Chondrocyte (in vitro differentiated cells): ENCODE measurements at regions not wholly inside any gene's neighbourhood (a gene's known extent, or its start where the extent isn't known, plus 50 kb on each side); places are given as distances from the start of the nearest gene placed in this dataset.

ENCODE experiments used
- DNase-seq: peaks from one replicate; pipeline ENCODE4 v3.0.0; 2021; ENCODE audit warnings: mixed read lengths, low spot score
- H3K27ac Mint-ChIP-seq: one replicate; pipeline ENCODE4 v1.8.0; 2021; ENCODE audit warnings: mild to moderate bottlenecking, moderate library complexity, mixed read lengths; ENCODE audit not compliant: unreplicated experiment
- H3K27me3 Mint-ChIP-seq: 2 replicates; pipeline ENCODE4 v1.8.0; 2021; ENCODE audit warnings: low read depth, mixed read lengths
- H3K36me3 Mint-ChIP-seq: 2 replicates; pipeline ENCODE4 v1.8.0; 2021; ENCODE audit warnings: low read depth, mixed read lengths
- H3K4me1 Mint-ChIP-seq: 2 replicates; pipeline ENCODE4 v1.8.0; 2021; ENCODE audit warnings: low read depth, mild to moderate bottlenecking, mixed read lengths
- H3K4me3 Mint-ChIP-seq: one replicate; pipeline ENCODE4 v1.8.0; 2021; ENCODE audit warnings: mild to moderate bottlenecking, moderate library complexity, mixed read lengths; ENCODE audit not compliant: unreplicated experiment
- H3K9me3 Mint-ChIP-seq: 2 replicates; pipeline ENCODE4 v1.8.0; 2021; ENCODE audit warnings: low read depth, mixed read lengths
- CTCF ChIP-seq: fragments of 200-600 bp; sonication (generic); IDR thresholded peaks from 2 replicates; pipeline ENCODE4 v1.5.0; 2021; ENCODE audit warnings: antibody characterized with exemption, mild to moderate bottlenecking, moderate library complexity

DNA sequence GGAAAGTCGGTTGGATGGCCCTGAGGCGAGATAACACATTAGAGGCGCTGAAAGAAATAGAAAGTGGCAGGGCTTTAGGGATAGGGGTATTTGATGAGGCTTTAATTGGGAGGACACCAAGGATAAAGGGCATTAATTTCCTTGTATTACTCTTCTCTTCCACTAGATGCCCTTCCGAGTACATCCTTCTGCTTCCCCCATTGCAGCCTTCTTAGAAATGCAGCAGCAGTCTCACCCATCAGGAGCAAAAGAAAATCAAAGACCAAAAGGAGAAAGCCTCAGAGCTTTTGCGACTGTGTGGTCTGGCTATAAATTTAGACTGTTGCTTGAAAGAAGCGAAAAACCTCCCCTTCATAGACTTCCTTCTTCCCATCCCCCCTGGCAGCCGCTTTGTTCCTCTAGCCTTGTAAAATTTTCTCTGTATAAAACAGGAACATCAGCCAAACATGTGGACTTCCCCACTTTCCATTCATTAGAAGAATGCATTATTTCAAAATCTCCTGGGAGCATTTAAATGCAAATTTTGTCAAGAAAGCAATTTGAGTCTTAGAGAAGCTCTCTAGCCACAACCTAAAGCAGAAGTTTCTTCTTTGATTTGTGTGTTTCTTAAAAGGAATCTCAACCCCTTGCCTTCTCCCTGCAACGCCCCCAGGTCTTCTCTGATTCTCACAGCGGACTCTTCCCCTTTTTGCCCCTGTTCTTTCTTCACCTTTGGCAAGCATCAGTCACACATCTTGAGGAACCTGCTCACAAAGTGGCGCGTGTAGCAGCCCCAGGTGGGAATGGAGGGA lies 76.6 kb downstream of the NDUFS5 start:
- no peak overlapping the region for H3K4me3 Mint-ChIP-seq
- no peaks in the 10 kb centered on the region for H3K9me3 Mint-ChIP-seq
- peaks cover 37% of the 10 kb centered on the region for H3K4me1 Mint-ChIP-seq
- H3K27me3 Mint-ChIP-seq: no peaks in the 10 kb centered on the region
- no peak for DNase-seq
- no peaks in the 10 kb centered on the region for H3K36me3 Mint-ChIP-seq
- TF ChIP-seq CTCF: peak; percentile 89
- H3K27ac Mint-ChIP-seq: peak overlapping the region; percentile 95

DNA sequence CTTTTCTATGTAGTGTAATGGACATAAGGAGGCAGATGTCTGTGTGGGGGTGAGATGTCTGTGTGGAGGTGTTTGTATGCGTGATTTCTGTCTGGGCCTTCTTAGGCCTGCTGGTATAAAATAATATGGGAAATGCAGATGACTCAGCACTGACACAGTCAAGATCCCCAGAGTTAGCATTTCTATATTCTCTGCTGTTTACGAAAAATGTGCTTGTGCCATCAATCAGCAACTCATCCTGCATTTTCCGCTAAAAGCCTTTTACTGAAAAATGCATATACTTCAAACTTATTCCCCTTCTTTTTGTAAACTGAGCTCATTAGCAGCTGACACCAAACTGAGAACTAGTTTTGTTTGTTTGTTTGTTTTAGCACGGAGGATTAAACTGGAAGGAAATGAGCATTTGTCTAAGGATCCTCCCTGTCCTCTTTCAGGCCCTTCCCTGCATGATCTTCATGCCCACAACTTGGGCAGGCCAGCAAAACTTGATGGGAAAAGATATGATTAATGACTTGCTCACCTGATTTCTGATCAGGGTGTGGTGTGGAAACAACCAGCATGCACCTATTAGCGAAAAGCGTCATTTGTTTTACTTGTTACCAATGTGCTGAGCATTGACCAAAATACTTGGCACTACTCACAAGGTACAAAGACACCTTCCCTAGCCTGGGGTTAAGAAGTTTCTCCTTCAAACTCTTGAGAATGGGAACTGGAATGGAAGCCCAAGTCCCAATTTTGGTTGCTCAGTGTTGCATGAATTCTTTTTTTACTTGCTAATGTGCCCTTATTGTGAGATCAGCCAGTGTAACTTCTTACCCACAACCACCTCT lies 77.4 kb downstream of the NDUFS5 start:
- TF ChIP-seq CTCF: no peak
- Mint-ChIP-seq H3K9me3 (no peaks in the 10 kb centered on the region), H3K27ac (peak overlapping the region; percentile 95), H3K4me3 (peak overlapping the region; percentile 75), H3K4me1 (peaks cover 35% of the 10 kb centered on the region), H3K36me3 (no peaks in the 10 kb centered on the region), H3K27me3 (no peaks in the 10 kb centered on the region)
- no peak for DNase-seq

- Mint-ChIP-seq H3K27me3 (no peaks in the 10 kb centered on the region), H3K9me3 (no peaks in the 10 kb centered on the region), H3K27ac (peak overlapping the region; percentile 95), H3K4me3 (peak overlapping the region; percentile 75), H3K4me1 (peaks cover 31% of the 10 kb centered on the region), H3K36me3 (no peaks in the 10 kb centered on the region)
- TF ChIP-seq CTCF: no peak
- DNase-seq: no peak
Observed at GRCh38 chr1:39104158-39105060, 78.3 kb downstream of the NDUFS5 start.

DNA sequence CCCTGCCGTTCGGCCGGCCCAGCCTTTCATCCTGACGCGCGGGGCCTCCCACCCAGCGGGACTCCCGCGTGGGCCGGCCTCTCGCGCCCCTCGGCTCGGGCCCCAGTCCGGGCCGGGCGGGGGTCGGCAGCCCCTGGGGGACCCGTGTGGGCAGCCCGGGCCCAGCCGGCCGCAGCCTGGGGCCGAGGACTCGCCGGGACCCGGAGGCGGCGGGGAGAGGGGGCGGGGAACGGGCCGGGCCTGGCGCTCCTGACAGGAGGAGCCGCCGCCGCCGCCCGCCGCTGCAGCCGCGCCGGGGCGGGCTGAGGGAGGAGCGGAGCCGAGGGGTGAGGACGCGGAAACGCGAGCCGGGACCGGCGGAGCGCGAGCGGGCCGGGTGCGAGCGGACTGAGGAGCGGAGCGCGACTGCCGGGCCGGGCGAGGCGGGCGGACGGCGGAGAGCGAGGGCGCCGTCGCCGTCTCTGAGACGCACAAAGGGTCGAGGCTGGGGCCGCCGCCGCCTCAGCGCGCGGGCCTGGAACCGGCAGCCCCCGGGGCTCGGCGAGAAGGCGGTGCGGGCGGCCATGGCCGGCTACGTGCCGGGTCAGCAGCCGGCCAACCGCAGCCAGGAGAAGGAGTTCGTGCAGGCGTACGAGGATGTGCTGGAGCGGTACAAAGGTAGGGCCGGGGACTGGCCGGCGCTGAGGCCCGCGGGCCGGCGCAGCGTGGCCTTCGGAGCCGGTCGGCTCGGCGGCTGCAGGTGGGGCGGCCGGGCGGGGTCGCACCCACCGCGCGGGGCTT lies 79.1 kb downstream of the NDUFS5 start:
- Mint-ChIP-seq H3K27ac (peak overlapping the region; percentile 60), H3K4me1 (peaks cover 34% of the 10 kb centered on the region), H3K9me3 (no peaks in the 10 kb centered on the region), H3K4me3 (peak overlapping the region; percentile 75), H3K36me3 (no peaks in the 10 kb centered on the region), H3K27me3 (no peaks in the 10 kb centered on the region)
- no peak for DNase-seq
- no peak for TF ChIP-seq CTCF
